NAMALWA (cell line): ENCODE measurements at regions not wholly inside any gene's neighbourhood (a gene's known extent, or its start where the extent isn't known, plus 50 kb on each side); places are given as distances from the start of the nearest gene placed in this dataset.

Experiments used
- DNase-seq: peaks from one replicate; pipeline ENCODE4 v3.0.0-alpha.2; 2015; ENCODE audit warnings: low spot score

GRCh38 chr3:154568064-154568463 lies 138.1 kb upstream of the GPR149 start:
- no peak for DNase-seq

GRCh38 chr3:154559623-154560022 lies 129.6 kb upstream of the GPR149 start:
- no peak for DNase-seq

- peak; percentile 66 for DNase-seq
Measured at GRCh38 chr3:154552338-154552737, 122.3 kb upstream of the GPR149 start.

GRCh38 chr3:154549391-154549790 lies 119.4 kb upstream of the GPR149 start:
- no peak for DNase-seq

- no peak for DNase-seq
Measured at GRCh38 chr3:154548341-154548740, 118.4 kb upstream of the GPR149 start.

GRCh38 chr3:154542837-154543236 lies 112.8 kb upstream of the GPR149 start:
- no peak for DNase-seq

GRCh38 chr3:154540950-154541604 lies 111.1 kb upstream of the GPR149 start:
- DNase-seq, result no peak

GRCh38 chr3:154538566-154539360 lies 108.8 kb upstream of the GPR149 start:
- DNase-seq, result no peak

GRCh38 chr3:154536751-154537150 lies 106.8 kb upstream of the GPR149 start:
- DNase-seq, result no peak

GRCh38 chr3:154522036-154522602 lies 92.1 kb upstream of the GPR149 start:
- no peak for DNase-seq

GRCh38 chr3:154517404-154517803 lies 87.4 kb upstream of the GPR149 start:
- DNase-seq, result no peak

GRCh38 chr3:154515921-154516320 lies 85.9 kb upstream of the GPR149 start:
- no peak for DNase-seq

GRCh38 chr3:154510780-154511179 lies 80.8 kb upstream of the GPR149 start:
- no peak for DNase-seq

GRCh38 chr3:154507727-154508126 lies 77.7 kb upstream of the GPR149 start:
- no peak for DNase-seq

GRCh38 chr3:154496978-154497377 lies 67.0 kb upstream of the GPR149 start:
- no peak for DNase-seq

- DNase-seq, result no peak
Measured at GRCh38 chr3:154496540-154496939, 66.5 kb upstream of the GPR149 start.

- no peak for DNase-seq
Measured at GRCh38 chr3:154486949-154487348, 57.0 kb upstream of the GPR149 start.

- DNase-seq, result no peak
Measured at GRCh38 chr3:154482507-154482906, 52.5 kb upstream of the GPR149 start.

- no peak for DNase-seq
Measured at GRCh38 chr3:154480033-154480432, 50.0 kb upstream of the GPR149 start.
